ENCODE measurements at regions not wholly inside any gene's neighbourhood (a gene's known extent, or its start where the extent isn't known, plus 50 kb on each side); places are given as distances from the start of the nearest gene placed in this dataset.

DNA sequence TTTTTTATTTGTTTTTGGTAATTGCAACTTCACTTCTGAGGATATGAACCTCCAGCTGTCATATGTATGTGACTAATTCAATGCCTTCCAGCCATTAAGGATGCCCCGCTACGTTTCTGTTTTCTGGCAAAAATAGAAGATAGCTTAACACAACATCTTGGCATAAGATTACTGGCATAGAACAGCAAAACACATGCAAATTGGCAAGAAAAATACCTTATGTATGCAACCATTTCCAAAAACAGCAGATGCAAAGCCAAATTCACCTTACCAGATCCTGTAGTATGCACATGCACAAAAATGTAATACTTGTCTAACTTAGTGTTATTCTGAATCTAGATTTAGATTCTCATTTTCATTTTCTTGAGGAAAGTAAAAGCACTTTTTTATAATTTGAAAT, 461.1 kb upstream of the CYLC2 start:
- TF ChIP-seq, protein P1, sequence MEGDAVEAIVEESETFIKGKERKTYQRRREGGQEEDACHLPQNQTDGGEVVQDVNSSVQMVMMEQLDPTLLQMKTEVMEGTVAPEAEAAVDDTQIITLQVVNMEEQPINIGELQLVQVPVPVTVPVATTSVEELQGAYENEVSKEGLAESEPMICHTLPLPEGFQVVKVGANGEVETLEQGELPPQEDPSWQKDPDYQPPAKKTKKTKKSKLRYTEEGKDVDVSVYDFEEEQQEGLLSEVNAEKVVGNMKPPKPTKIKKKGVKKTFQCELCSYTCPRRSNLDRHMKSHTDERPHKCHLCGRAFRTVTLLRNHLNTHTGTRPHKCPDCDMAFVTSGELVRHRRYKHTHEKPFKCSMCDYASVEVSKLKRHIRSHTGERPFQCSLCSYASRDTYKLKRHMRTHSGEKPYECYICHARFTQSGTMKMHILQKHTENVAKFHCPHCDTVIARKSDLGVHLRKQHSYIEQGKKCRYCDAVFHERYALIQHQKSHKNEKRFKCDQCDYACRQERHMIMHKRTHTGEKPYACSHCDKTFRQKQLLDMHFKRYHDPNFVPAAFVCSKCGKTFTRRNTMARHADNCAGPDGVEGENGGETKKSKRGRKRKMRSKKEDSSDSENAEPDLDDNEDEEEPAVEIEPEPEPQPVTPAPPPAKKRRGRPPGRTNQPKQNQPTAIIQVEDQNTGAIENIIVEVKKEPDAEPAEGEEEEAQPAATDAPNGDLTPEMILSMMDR (IDR thresholded peaks at IDR 0.05): no peak
- TF ChIP-seq POLR2A (IDR thresholded peaks at IDR 0.05): no peak

Data from thyroid gland (tissue), 4 donors.